ENCODE measurements at regions not wholly inside any gene's neighbourhood (a gene's known extent, or its start where the extent isn't known, plus 50 kb on each side); places are given as distances from the start of the nearest gene placed in this dataset.

- H4K20me1 ChIP-seq (ENCODE audit: insufficient read depth), result no peaks in the 10 kb centered on the region
- H2AFZ ChIP-seq, result no peak overlapping the region
- TF ChIP-seq, protein P1, sequence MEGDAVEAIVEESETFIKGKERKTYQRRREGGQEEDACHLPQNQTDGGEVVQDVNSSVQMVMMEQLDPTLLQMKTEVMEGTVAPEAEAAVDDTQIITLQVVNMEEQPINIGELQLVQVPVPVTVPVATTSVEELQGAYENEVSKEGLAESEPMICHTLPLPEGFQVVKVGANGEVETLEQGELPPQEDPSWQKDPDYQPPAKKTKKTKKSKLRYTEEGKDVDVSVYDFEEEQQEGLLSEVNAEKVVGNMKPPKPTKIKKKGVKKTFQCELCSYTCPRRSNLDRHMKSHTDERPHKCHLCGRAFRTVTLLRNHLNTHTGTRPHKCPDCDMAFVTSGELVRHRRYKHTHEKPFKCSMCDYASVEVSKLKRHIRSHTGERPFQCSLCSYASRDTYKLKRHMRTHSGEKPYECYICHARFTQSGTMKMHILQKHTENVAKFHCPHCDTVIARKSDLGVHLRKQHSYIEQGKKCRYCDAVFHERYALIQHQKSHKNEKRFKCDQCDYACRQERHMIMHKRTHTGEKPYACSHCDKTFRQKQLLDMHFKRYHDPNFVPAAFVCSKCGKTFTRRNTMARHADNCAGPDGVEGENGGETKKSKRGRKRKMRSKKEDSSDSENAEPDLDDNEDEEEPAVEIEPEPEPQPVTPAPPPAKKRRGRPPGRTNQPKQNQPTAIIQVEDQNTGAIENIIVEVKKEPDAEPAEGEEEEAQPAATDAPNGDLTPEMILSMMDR (conservative IDR thresholded peaks at IDR 0.05), result no peak
- H3K4me2 ChIP-seq, result no peak overlapping the region
- H3K4me3 ChIP-seq, result no peak overlapping the region
- no peaks in the 10 kb centered on the region for H3K9me2 ChIP-seq (ENCODE audit: insufficient read depth)
- no peaks in the 10 kb centered on the region for H3K79me2 ChIP-seq (ENCODE audit: low read depth)
- ChIA-PET CTCF (no interaction called here), POLR2A (ENCODE audit: unreplicated experiment) (no interaction called here)
- H3K4me1 ChIP-seq (replicated peaks; ENCODE audit: insufficient read depth), result no peaks in the 10 kb centered on the region
- H3F3A ChIP-seq (ENCODE audit: insufficient read depth, low read depth), result no peaks in the 10 kb centered on the region
- intact Hi-C loops (cut with micrococcal nuclease; ENCODE audit: unreplicated experiment), result no loop called here
- H3K27ac ChIP-seq, result no peak overlapping the region
- H3K9me3 ChIP-seq (ENCODE audit: insufficient read depth, low read depth), result peaks cover 3% of the 10 kb centered on the region; the same call in 1 of the 2 replicates
- DNase-seq, result no peak
- H3K27me3 ChIP-seq (ENCODE audit: insufficient read depth, low read depth), result no peaks in the 10 kb centered on the region
- no TSS peak for BruUV-seq (replicated peaks)
- no peaks in the 10 kb centered on the region for H3K36me3 ChIP-seq (ENCODE audit: low read depth)
Observed at GRCh38 chr13:109465148-109465547, 321.2 kb downstream of the IRS2 start.

DNA sequence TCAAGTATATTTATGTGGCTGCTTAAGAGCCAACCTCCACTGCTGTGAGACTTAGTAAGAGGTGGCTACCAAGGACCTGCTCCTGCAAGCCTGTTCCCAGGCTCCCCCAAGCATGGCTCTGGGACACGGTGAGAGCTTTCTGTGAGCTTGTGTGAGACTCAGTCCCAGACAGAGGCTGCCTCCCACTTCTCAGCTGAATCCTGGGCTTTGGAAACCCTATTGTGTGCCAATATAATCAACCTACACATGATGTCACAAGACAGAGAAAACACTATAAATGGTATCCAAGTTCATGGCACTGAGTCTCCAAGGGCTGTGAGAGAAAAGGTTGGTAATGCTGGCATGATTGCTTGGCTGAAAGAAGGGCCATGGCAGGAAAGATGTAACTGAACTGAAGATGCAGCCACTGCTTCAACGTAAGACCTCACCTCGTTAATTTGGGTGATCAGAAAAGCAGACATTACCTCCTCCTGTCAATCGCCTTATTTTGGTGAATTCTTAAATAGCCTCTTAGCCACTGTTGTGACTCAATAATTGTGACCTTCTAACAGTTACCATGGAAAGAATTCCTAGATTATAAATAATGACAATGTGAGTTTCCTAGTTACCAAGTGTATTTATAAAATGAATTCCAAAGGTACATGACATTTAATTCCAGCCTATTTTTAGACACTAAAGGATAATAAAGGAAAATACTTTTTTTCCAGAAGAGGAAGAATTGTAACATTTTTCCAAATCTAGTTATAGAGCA, 332.0 kb downstream of the IRS2 start:
- Histone ChIP-seq H4K20me1 (ENCODE audit: insufficient read depth) (no peaks in the 10 kb centered on the region), H3F3A (ENCODE audit: insufficient read depth, low read depth) (no peaks in the 10 kb centered on the region; the same call in 1 of the 2 replicates), H3K9me2 (ENCODE audit: insufficient read depth) (no peaks in the 10 kb centered on the region), H3K36me3 (ENCODE audit: low read depth) (no peaks in the 10 kb centered on the region), H2AFZ (no peak overlapping the region), H3K79me2 (ENCODE audit: low read depth) (no peaks in the 10 kb centered on the region), H3K27ac (no peak overlapping the region), H3K4me3 (no peak overlapping the region), H3K27me3 (ENCODE audit: insufficient read depth, low read depth) (no peaks in the 10 kb centered on the region), H3K9me3 (ENCODE audit: insufficient read depth, low read depth) (peaks cover 14% of the 10 kb centered on the region), H3K4me2 (no peak overlapping the region), H3K4me1 (replicated peaks; ENCODE audit: insufficient read depth) (no peaks in the 10 kb centered on the region)
- intact Hi-C loops (cut with micrococcal nuclease; ENCODE audit: unreplicated experiment), result no loop called here
- ChIA-PET CTCF (no interaction called here), POLR2A (ENCODE audit: unreplicated experiment) (no interaction called here)
- DNase-seq, result no peak
- no TSS peak for BruUV-seq (replicated peaks)
- no peak for TF ChIP-seq EZH2 (IDR thresholded peaks at IDR 0.05; ENCODE audit: low read depth)
- TF ChIP-seq, protein P1 (conservative IDR thresholded peaks at IDR 0.05), result no peak

GRCh38 chr13:109451726-109452125, 334.7 kb downstream of the IRS2 start:
- BruUV-seq (replicated peaks), result no TSS peak
- POLR2A ChIA-PET (ENCODE audit: unreplicated experiment), result no interaction called here

More at GRCh38 chr13:109451726-109452125, 334.7 kb downstream of the IRS2 start:
- no peaks in the 10 kb centered on the region for H3K4me1 ChIP-seq (replicated peaks; ENCODE audit: insufficient read depth)
- DNase-seq, result no peak
- H2AFZ ChIP-seq, result no peak overlapping the region
- no peaks in the 10 kb centered on the region for H3K79me2 ChIP-seq (ENCODE audit: low read depth)
- H3K36me3 ChIP-seq (ENCODE audit: low read depth), result no peaks in the 10 kb centered on the region
- no peaks in the 10 kb centered on the region for H3K27me3 ChIP-seq (ENCODE audit: insufficient read depth, low read depth)
- TF ChIP-seq, protein P1 (conservative IDR thresholded peaks at IDR 0.05), result no peak
- no peak for TF ChIP-seq EZH2 (IDR thresholded peaks at IDR 0.05; ENCODE audit: low read depth)
- H3K4me2 ChIP-seq, result no peak overlapping the region
- CTCF ChIA-PET, result no interaction called here
- H3K4me3 ChIP-seq, result no peak overlapping the region
- H3K27ac ChIP-seq, result no peak overlapping the region
- H3F3A ChIP-seq (ENCODE audit: insufficient read depth, low read depth), result no peaks in the 10 kb centered on the region; the same call in 1 of the 2 replicates
- H3K9me3 ChIP-seq (ENCODE audit: insufficient read depth, low read depth), result peaks cover 14% of the 10 kb centered on the region
- H4K20me1 ChIP-seq (ENCODE audit: insufficient read depth), result no peaks in the 10 kb centered on the region
- intact Hi-C loops (cut with micrococcal nuclease; ENCODE audit: unreplicated experiment), result no loop called here
- no peaks in the 10 kb centered on the region for H3K9me2 ChIP-seq (ENCODE audit: insufficient read depth)
